Activated B cell treated with CpG ODN at 0.5 μM for 24 hours (primary cell): ENCODE measurements at regions not wholly inside any gene's neighbourhood (a gene's known extent, or its start where the extent isn't known, plus 50 kb on each side); places are given as distances from the start of the nearest gene placed in this dataset.

Source experiments
- ATAC-seq: fragments of 200-7000 bp; cut with Tn5 transposase; one replicate; pipeline ENCODE4 v1.10.0; 2021; ENCODE audit warnings: low read depth, mild to moderate bottlenecking, moderate library complexity
- CTCF ChIA-PET: fragments of 350-600 bp; sonication (Branson Sonifier 250); formaldehyde crosslinking; loops from one replicate; lab custom pipeline; 2021; ENCODE audit warnings: antibody characterized with exemption; lab: Charles Lee
- POLR2A ChIA-PET: fragments of 350-600 bp; sonication (Branson Sonifier 250); formaldehyde crosslinking; loops from one replicate; lab custom pipeline; 2021; ENCODE audit warnings: antibody characterized with exemption; lab: Charles Lee
- DNase-seq: peaks from one replicate; pipeline ENCODE4 v3.0.0; 2022
- H3K27ac Mint-ChIP-seq: one replicate; pipeline ENCODE4 v1.8.0; 2020; ENCODE audit warnings: mixed read lengths
- H3K27me3 Mint-ChIP-seq: one replicate; pipeline ENCODE4 v1.8.0; 2021; ENCODE audit warnings: mixed read lengths
- H3K36me3 Mint-ChIP-seq: one replicate; pipeline ENCODE4 v1.8.0; 2021; ENCODE audit warnings: low read depth, mixed read lengths
- H3K4me1 Mint-ChIP-seq: one replicate; pipeline ENCODE4 v1.8.0; 2021; ENCODE audit warnings: mixed read lengths
- H3K4me3 Mint-ChIP-seq: one replicate; pipeline ENCODE4 v1.8.0; 2020; ENCODE audit warnings: mild to moderate bottlenecking, mixed read lengths
- H3K9me3 Mint-ChIP-seq: one replicate; pipeline ENCODE4 v1.8.0; 2020; ENCODE audit warnings: mixed read lengths
- intact Hi-C: fragments of 100-400 bp; cut with micrococcal nuclease; formaldehyde crosslinking; loops from one replicate; pipeline ENCODE4 v1.15.1; 2024
- TF ChIP-seq, protein P1 (sequence below): fragments of 200-600 bp; IDR thresholded peaks from one replicate; pipeline ENCODE4 v1.8.0; 2022; ENCODE audit warnings: antibody characterized with exemption, mild to moderate bottlenecking

DNA sequence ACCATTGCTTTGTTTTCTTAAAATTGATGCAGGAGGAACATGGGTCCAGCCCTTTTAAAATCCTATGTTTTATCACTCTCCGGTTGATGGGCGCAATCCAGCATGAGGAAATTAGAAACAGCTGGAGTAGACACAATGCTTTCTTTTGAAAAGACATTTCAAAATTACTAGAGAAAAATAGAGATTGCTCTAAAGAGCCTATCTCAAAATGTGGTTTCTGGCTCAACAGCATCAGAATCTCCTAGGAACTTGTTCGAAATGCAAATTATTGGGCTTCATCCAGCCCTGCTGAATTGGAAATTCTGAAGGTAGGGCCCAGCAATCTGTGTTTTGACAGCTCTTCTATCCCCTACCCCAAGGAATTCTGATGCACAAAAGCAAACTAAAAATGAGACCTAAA, 190.8 kb upstream of the BMP2 start:
- TF ChIP-seq, protein P1, sequence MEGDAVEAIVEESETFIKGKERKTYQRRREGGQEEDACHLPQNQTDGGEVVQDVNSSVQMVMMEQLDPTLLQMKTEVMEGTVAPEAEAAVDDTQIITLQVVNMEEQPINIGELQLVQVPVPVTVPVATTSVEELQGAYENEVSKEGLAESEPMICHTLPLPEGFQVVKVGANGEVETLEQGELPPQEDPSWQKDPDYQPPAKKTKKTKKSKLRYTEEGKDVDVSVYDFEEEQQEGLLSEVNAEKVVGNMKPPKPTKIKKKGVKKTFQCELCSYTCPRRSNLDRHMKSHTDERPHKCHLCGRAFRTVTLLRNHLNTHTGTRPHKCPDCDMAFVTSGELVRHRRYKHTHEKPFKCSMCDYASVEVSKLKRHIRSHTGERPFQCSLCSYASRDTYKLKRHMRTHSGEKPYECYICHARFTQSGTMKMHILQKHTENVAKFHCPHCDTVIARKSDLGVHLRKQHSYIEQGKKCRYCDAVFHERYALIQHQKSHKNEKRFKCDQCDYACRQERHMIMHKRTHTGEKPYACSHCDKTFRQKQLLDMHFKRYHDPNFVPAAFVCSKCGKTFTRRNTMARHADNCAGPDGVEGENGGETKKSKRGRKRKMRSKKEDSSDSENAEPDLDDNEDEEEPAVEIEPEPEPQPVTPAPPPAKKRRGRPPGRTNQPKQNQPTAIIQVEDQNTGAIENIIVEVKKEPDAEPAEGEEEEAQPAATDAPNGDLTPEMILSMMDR = no peak
- H3K9me3 Mint-ChIP-seq = no peaks in the 10 kb centered on the region
- no peaks in the 10 kb centered on the region for H3K27me3 Mint-ChIP-seq
- ChIA-PET CTCF (no interaction called here), POLR2A (no interaction called here)
- DNase-seq (no peak), ATAC-seq (no peak)
- no peak overlapping the region for H3K4me3 Mint-ChIP-seq
- intact Hi-C loops = no loop called here
- no peaks in the 10 kb centered on the region for H3K36me3 Mint-ChIP-seq
- no peak overlapping the region for H3K27ac Mint-ChIP-seq
- H3K4me1 Mint-ChIP-seq = no peaks in the 10 kb centered on the region

DNA sequence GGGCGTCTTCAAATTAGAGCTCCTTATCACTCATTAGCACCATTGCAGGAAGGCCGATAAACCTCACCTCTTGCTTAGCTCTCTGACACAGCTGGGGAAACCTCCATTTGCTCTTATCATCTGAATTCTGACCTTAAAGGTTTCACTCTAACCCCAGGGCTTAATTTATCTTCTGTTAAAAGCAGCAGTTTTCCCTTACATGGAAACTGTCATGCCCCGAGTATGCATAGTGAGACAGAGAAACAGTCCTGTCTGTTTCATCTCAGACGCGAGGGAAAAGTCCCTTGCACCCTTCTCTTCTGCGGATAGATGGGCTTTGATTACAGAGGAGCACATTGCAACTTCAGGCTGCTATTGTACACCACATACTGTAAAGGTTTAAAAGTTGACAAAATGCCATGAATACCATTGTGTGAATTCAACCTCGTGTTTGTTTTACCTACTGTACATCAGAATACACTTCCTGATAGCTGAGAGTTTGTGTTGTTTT, 191.5 kb upstream of the BMP2 start:
- intact Hi-C loops = no loop called here
- Mint-ChIP-seq H3K36me3 (no peaks in the 10 kb centered on the region), H3K4me1 (no peaks in the 10 kb centered on the region), H3K9me3 (no peaks in the 10 kb centered on the region), H3K27ac (no peak overlapping the region), H3K4me3 (no peak overlapping the region), H3K27me3 (no peaks in the 10 kb centered on the region)
- ChIA-PET POLR2A (no interaction called here), CTCF (no interaction called here)
- DNase-seq (no peak), ATAC-seq (no peak)
- TF ChIP-seq, protein P1 = no peak

DNA sequence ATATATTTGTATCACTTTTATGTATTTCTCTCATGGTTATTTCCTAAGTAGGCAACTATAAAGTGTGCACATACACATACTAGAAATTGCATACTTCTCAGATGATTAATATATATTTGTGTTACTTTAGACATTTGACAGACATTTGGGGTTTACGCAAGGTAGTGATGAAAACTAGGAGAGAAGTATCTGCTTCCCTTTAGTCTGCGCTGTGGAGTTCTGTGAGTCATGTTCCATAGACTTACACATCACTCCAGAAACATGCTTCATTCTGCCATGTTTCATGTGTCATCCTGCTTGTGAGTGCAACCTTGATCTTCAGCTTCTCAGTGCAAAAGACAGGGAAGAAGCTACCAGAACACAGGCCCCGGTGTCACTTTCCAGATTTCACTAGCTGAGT, 200.7 kb upstream of the BMP2 start:
- DNase-seq (no peak), ATAC-seq (no peak)
- Mint-ChIP-seq H3K27me3 (no peaks in the 10 kb centered on the region), H3K27ac (no peak overlapping the region), H3K36me3 (no peaks in the 10 kb centered on the region), H3K9me3 (peaks cover 7% of the 10 kb centered on the region), H3K4me3 (no peak overlapping the region), H3K4me1 (no peaks in the 10 kb centered on the region)
- intact Hi-C loops = no loop called here
- ChIA-PET POLR2A (no interaction called here), CTCF (no interaction called here)
- TF ChIP-seq, protein P1 = no peak

DNA sequence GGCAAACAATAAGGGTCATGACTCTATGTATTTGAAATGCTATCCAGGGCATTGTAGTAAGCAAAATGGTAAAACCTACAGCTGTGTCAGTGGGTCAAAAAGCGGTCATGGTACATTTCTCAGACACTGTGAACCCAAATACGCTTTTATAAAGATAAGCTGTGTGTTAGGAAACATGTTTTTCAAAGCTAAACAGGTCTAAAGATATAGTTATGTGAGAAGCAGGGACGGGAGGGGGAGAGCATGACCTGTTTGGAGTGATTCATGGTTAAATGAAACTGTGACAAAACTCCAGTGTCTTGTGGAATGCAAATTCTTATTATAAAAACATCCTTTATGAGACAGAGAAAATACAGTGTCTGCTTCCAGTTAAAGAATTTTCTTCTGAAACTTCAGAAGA, 205.4 kb upstream of the BMP2 start:
- no peaks in the 10 kb centered on the region for H3K36me3 Mint-ChIP-seq
- H3K27me3 Mint-ChIP-seq = no peaks in the 10 kb centered on the region
- ChIA-PET CTCF (no interaction called here), POLR2A (no interaction called here)
- H3K9me3 Mint-ChIP-seq = no peaks in the 10 kb centered on the region
- ATAC-seq (no peak), DNase-seq (no peak)
- TF ChIP-seq, protein P1 = no peak
- no peaks in the 10 kb centered on the region for H3K4me1 Mint-ChIP-seq
- intact Hi-C loops = no loop called here
- no peak overlapping the region for H3K4me3 Mint-ChIP-seq
- no peak overlapping the region for H3K27ac Mint-ChIP-seq

DNA sequence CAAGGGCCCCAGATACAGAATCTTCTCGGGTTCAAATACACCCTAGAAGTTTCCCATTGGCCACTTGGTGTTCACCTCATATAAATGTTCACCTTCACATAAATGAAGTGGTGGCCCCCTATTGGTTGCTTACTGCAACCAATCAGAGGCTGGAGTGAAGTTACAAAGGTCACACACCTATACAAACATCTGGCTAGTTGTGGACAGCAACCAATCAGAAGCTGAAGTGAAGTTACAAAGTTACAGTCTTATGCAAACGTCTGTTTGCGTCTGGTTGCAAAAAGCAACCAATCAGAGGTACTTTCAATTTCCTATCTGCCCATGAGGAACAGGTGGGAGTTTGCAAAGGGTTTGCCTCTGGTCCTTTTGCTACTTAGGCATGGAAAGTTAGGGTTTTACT, 206.5 kb upstream of the BMP2 start:
- no peak overlapping the region for H3K4me3 Mint-ChIP-seq
- DNase-seq (no peak), ATAC-seq (no peak)
- H3K27me3 Mint-ChIP-seq = no peaks in the 10 kb centered on the region
- no peaks in the 10 kb centered on the region for H3K4me1 Mint-ChIP-seq
- no peaks in the 10 kb centered on the region for H3K36me3 Mint-ChIP-seq
- POLR2A ChIA-PET = no interaction called here
- intact Hi-C loops = no loop called here
- CTCF ChIA-PET = no interaction called here
- TF ChIP-seq, protein P1 = no peak
- no peaks in the 10 kb centered on the region for H3K9me3 Mint-ChIP-seq
- no peak overlapping the region for H3K27ac Mint-ChIP-seq
